ENCODE measurements at regions not wholly inside any gene's neighbourhood (a gene's known extent, or its start where the extent isn't known, plus 50 kb on each side); places are given as distances from the start of the nearest gene placed in this dataset.
"Not testable (repeated sequence)": the region's sequence is repeated elsewhere in the genome, so short reads cannot be mapped to it uniquely, and the experiment has no call there.

GRCh38 chr9:135181336-135181735, 93.9 kb downstream of the OLFM1 start:
- H3K4me1 ChIP-seq (ENCODE audit: low read depth, poor library complexity, severe bottlenecking) = no peaks in the 10 kb centered on the region
- H3K36me3 ChIP-seq (ENCODE audit: insufficient read depth) = no peaks in the 10 kb centered on the region
- no peak overlapping the region for H3K4me3 ChIP-seq (IDR thresholded peaks at IDR 0.05; ENCODE audit: insufficient read depth, low read depth, low read length)
- no peak for TF ChIP-seq CTCF (conservative IDR thresholded peaks at IDR 0.05; ENCODE audit: low read depth, low read length)
- H2AFZ ChIP-seq (ENCODE audit: low read depth) = no peak overlapping the region
- H3K4me2 ChIP-seq = no peak overlapping the region
- H3K27me3 ChIP-seq (ENCODE audit: insufficient read depth, low read depth) = peaks cover 12% of the 10 kb centered on the region; the same call in 1 of the 2 replicates
- H3K9ac ChIP-seq = no peak overlapping the region
- H4K20me1 ChIP-seq (ENCODE audit: insufficient read depth) = no peaks in the 10 kb centered on the region
- H3K27ac ChIP-seq = no peak overlapping the region
- no peaks in the 10 kb centered on the region for H3K79me2 ChIP-seq (ENCODE audit: insufficient read depth, low read depth)

GRCh38 chr9:135181841-135182240, 94.4 kb downstream of the OLFM1 start:
- not testable (repeated sequence) for H3K36me3 ChIP-seq (ENCODE audit: insufficient read depth); H3K4me2 ChIP-seq; H3K27ac ChIP-seq; H4K20me1 ChIP-seq (ENCODE audit: insufficient read depth); H3K4me3 ChIP-seq (IDR thresholded peaks at IDR 0.05; ENCODE audit: insufficient read depth, low read depth, low read length); H2AFZ ChIP-seq (ENCODE audit: low read depth); H3K4me1 ChIP-seq (ENCODE audit: low read depth, poor library complexity, severe bottlenecking); H3K9ac ChIP-seq; H3K79me2 ChIP-seq (ENCODE audit: insufficient read depth, low read depth)
- peaks cover 16% of the 10 kb centered on the region; the same call in 1 of the 2 replicates for H3K27me3 ChIP-seq (ENCODE audit: insufficient read depth, low read depth)

- no peaks in the 10 kb centered on the region for H3K36me3 ChIP-seq (ENCODE audit: insufficient read depth)
- H4K20me1 ChIP-seq (ENCODE audit: insufficient read depth) = no peaks in the 10 kb centered on the region
- peaks cover 19% of the 10 kb centered on the region; the same call in 1 of the 2 replicates for H3K27me3 ChIP-seq (ENCODE audit: insufficient read depth, low read depth)
- H3K4me2 ChIP-seq = no peak overlapping the region
- H3K4me1 ChIP-seq (ENCODE audit: low read depth, poor library complexity, severe bottlenecking) = no peaks in the 10 kb centered on the region
- no peak overlapping the region for H2AFZ ChIP-seq (ENCODE audit: low read depth)
- no peak overlapping the region for H3K9ac ChIP-seq
- TF ChIP-seq CTCF (conservative IDR thresholded peaks at IDR 0.05; ENCODE audit: low read depth, low read length) = no peak
- H3K79me2 ChIP-seq (ENCODE audit: insufficient read depth, low read depth) = no peaks in the 10 kb centered on the region
- no peak overlapping the region for H3K4me3 ChIP-seq (IDR thresholded peaks at IDR 0.05; ENCODE audit: insufficient read depth, low read depth, low read length)
- no peak overlapping the region for H3K27ac ChIP-seq
These were observed 95.6 kb downstream of the OLFM1 start for GRCh38 chr9:135183069-135183468.

- no peak for TF ChIP-seq CTCF (conservative IDR thresholded peaks at IDR 0.05; ENCODE audit: low read depth, low read length)
- no peak overlapping the region for H2AFZ ChIP-seq (ENCODE audit: low read depth)
These were observed 96.2 kb downstream of the OLFM1 start for GRCh38 chr9:135183528-135184180.

More at GRCh38 chr9:135183528-135184180, 96.2 kb downstream of the OLFM1 start:
- no peaks in the 10 kb centered on the region for H4K20me1 ChIP-seq (ENCODE audit: insufficient read depth)
- no peaks in the 10 kb centered on the region for H3K36me3 ChIP-seq (ENCODE audit: insufficient read depth)
- no peak overlapping the region for H3K9ac ChIP-seq
- peaks cover 19% of the 10 kb centered on the region; the same call in 1 of the 2 replicates for H3K27me3 ChIP-seq (ENCODE audit: insufficient read depth, low read depth)
- no peaks in the 10 kb centered on the region for H3K79me2 ChIP-seq (ENCODE audit: insufficient read depth, low read depth)
- no peak overlapping the region for H3K4me2 ChIP-seq
- H3K27ac ChIP-seq = no peak overlapping the region
- no peaks in the 10 kb centered on the region for H3K4me1 ChIP-seq (ENCODE audit: low read depth, poor library complexity, severe bottlenecking)
- H3K4me3 ChIP-seq (IDR thresholded peaks at IDR 0.05; ENCODE audit: insufficient read depth, low read depth, low read length) = no peak overlapping the region
